Hindlimb muscle (tissue), 1 donor: ENCODE measurements at regions not wholly inside any gene's neighbourhood (a gene's known extent, or its start where the extent isn't known, plus 50 kb on each side); places are given as distances from the start of the nearest gene placed in this dataset.

ENCODE experiments used
- DNase-seq: peaks from one replicate; pipeline ENCODE4 v3.0.0-alpha.2; 2013

DNA sequence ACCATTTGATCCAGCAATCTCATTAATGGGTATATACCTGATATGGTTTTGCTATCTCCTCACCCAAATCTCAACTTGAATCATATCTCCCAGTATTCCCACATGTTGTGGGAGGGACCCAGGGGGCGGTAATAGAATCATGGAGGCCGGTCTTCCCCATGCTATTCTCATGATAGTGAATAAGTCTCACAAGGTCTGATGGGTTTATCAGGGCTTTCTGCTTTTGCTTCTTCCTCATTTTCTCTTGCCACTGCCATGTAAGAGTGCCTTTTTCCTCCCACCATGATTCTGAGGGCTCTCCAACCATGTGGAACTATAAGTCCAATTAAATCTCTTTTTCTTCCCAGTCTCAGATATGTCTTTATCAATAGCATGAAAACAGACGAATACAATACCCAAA is 74.5 kb upstream of the APC start:
- DNase-seq = no peak

DNA sequence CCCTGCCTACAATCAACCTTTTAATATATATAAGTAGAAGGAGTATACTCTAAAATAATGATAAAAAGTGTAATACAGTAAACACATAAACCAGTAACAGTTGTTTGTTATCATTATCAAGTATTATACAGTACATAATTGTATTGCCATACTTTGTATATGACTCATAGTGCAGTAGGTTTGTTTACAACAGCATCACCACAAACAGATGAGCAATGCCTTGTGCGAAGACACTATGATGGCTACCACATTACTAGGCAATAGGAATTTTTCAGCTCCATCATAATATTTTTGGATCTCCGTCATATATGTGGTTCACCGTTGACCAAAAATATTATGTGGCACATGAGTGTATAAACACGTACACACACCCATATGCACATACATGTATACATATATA is 69.7 kb upstream of the APC start:
- DNase-seq = no peak

DNA sequence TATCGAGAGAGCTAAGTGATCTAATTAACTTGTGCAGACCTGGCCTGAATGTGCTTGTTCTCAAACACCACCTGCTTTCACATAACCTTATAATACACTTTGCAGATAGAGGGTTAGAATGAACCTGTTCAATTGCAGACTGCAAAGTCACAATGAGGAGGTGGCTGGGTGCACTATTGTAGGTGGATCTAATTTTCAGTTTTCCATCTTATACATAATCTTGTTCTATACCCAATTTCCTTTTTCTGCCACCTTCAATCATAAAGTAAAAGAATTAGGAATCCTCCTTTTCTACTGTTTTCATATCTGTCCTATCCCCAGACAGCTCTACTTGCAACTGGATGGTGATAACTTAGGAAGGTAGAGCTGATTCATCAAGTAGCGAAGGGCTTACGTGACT is 68.8 kb upstream of the APC start:
- no peak for DNase-seq

DNA sequence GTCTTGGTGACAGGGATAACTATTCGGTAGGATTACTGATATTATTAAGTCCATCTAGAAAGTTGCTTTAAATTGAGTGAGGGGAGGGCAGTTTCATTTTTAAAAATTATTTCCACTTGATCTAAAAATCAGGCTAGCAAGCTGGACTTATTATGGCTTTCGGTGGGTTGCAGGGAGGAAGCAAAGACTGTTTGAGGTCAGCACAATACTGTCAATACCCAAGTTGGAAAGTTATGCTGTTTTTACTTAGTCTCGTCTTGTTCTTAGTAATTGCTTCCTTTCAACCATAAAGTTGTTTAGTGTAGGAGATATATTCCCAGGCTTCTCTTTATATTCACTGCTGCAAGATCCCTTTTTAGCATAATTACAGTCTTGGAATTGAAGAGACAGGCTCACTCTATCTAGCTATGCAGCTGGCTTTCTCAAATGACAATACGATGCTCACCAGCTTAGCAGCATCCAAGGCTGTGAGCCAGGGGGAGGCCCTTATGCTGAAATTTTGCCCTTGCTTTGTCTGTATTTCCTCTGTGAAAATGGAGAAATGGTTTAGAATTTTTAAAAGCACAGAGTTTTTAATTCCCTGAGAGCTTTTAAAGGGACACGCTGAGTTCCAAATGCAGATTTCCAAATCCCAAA is 68.2 kb upstream of the APC start:
- peak; percentile 47 for DNase-seq

DNA sequence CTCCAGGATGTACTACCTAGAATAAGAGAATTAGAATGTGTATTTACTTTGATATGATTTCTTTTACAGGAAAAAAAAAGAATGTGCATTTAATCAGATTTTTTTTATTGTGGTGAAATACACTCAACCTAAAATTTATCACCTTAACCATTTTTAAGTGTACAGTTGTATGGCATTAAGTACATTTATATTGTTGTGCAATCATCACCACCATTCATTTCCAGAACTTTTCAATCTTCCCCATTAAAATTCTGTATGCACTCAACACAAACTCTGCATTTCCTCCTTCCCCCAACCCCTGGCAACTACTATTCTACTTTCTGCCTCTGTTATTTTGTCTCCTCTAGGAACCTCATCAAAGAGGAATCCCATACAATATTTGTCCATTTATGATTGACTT is 66.0 kb upstream of the APC start:
- no peak for DNase-seq

DNA sequence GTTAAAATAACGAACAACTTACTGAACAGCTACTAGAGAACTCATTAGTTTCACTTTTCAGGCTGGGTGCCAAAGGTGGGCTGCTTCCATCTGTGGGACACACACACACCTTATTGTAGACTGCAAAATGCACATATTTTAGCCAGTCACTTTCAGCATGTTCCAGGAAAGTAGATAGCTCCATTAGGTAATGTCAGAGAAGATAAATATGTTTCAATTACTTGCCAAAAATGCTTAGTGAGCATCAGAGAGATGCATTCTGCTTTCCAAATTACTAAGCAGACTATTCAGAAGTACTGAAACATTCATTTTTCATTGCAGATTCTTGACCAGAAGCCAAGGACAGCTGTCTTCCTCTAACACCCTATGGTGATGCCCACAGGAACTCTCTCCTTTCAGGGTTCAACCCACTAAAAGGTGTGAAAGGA is 56.2 kb upstream of the APC start:
- DNase-seq = no peak

DNA sequence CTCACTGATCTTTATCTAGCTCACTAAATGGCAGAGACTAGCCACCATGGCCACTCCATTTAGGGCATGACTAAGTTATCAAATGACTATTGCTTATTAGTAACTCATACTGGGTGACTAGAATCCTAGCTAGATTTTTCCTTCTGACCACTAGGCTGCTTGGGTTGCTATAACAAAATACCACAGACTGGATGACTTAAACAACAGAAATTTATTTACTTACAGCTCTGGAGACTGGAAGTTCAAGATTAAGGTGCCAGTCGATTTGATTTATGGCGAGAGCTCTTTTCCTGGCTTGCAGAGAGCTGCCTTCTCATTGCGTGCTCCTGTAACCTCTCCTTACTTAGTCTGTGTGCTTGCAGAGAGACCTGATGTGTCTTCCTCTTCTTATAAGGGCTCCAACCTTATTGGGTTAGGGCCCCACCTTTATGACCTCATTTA is 55.0 kb upstream of the APC start:
- no peak for DNase-seq

DNA sequence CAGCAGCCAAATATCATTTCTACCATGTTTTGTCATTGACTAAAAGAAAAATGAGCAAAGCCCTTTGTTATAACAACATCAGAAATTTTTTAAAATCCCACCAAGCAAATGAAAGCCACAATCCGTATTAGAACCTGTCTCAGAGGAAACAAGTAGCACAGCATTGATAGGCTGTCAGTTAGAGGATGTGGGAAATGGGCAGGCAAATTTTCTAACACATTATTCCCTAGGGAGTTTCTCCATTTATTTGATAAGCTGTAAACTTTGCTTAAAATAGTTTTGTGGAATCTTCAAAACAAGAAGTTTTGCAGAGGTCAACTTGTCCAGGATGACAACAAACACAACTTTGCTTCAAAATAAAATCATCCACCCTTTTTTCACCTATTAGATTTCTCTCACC is 53.6 kb upstream of the APC start:
- no peak for DNase-seq

DNA sequence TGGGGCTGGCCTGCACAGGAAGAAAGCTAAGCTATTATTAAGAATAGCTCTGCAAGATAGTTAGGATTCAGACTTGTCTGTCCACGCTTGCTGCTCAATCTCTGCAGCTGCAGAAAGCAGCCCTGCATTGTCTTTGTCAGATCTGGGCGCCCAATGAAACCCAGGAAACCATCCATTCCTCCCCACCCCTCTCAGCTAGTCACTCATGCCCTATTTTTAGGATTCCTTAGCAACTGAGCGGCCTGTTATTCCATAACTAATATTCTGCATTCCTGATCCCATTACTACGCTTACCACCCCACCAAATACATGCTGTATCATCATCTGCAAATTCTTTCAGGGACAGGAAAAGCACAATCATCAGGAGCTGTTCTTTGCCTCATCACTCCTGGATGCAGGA is 52.9 kb upstream of the APC start:
- DNase-seq = no peak

DNA sequence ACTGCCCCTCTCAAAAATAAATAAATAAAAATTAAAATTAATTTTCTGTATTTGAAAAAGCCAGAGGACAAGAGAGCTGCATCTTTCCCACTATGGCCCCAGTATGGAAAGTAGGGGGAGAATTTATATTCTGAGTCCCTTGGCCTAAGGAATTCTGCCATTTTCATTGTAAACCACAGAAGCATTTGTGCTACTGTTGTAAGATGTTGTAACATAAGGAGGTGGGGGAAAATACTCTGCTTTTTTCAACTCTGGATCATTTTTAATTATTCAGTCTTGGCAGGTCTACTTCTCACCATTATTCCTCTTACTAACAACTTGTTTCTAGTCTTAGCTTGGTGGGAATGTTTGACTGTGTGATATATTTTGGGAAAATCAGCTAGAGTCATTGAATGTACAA is 52.3 kb upstream of the APC start:
- no peak for DNase-seq

DNA sequence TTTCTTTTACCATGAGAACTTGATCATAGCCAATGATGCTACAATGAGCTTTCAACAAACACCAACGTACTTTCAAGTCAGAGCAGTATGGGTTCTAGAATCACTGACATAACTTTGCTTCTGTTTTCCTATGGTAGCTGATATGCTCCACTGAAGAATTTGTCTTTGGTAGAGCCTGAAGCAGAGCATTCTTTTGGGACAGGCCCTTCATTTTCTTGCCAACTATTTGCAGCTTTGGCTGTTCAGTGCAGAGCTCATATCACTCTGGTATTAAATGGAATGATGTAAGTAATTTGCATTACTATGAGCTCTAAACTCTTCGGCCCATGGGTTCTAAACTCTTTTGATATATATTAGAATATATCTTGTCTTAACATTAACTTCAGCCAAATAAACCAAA is 51.8 kb upstream of the APC start:
- DNase-seq = peak; percentile 19

DNA sequence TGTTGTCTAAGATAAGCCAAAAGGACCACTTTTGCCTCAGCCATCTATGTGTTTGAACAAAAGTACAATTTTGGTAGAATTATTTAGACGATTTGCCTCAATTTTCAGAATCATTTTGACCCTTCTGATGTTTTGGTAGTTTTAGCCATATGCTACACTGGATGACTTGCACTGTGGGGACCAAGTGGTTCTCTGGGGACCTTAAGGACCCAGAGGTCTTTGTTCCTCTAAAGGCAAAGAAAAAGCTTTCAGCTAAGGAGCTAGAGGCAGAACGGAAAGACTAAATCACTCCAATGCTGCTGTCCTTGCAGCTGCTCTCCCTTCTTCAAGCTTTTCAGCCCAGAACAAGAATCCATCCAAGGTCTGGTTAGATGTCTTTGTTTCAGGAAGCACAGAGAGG is 51.0 kb upstream of the APC start:
- DNase-seq = no peak

DNA sequence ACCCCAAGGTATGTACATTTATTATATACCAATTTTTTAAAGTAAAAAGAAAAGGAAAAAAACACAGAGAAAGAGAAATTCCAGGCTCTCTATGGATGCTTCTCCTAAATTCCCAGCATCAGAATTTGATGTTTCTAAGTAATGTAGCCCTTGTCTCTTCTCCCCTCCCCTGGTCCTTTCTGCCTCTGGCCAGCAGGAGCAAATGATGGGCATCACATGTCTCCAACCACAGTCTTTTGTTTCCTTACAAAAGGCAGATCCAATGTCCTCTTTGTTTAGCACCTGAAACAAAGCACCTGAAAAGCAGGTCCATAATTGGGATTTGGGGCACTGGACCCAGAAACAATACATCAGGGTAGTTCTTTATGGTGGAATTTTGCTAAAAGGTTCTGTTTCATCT is 50.4 kb upstream of the APC start:
- no peak for DNase-seq
